ENCODE measurements at regions not wholly inside any gene's neighbourhood (a gene's known extent, or its start where the extent isn't known, plus 50 kb on each side); places are given as distances from the start of the nearest gene placed in this dataset.

DNA sequence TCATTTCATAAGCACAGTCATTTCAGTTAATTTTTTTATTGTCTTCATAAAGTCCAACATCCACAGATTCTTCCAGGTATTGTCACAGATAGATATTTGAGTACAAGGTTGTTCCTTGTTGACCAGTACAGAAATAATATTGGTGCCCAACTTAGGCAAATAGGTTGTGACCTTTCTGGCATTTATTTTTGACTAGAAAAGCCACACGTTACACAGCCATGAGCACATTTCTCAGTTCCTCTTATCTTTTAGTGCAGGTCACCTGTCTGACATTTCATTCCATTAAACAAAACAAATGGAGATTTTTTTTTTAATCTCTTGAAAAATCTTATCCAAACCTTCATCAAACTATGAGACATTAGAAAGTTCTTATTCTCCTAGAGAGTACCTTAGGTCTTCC, 428.8 kb downstream of the ZNF521 start:
- Histone ChIP-seq H3K36me3 (no peaks in the 10 kb centered on the region), H3K27me3 (replicated peaks; ENCODE audit: insufficient read depth) (no peaks in the 10 kb centered on the region), H3K27ac (no peak overlapping the region), H3K4me1 (ENCODE audit: control insufficient read depth in 1 of 2, low read depth in 2 of 2) (no peaks in the 10 kb centered on the region), H3K4me3 (no peak overlapping the region), H3K9me3 (no peaks in the 10 kb centered on the region)
- DNase-seq (ENCODE audit: low spot score) (no peak), ATAC-seq (ENCODE audit: insufficient number of reproducible peaks, low FRiP score, low read depth) (no peak)
- TF ChIP-seq, protein P1, sequence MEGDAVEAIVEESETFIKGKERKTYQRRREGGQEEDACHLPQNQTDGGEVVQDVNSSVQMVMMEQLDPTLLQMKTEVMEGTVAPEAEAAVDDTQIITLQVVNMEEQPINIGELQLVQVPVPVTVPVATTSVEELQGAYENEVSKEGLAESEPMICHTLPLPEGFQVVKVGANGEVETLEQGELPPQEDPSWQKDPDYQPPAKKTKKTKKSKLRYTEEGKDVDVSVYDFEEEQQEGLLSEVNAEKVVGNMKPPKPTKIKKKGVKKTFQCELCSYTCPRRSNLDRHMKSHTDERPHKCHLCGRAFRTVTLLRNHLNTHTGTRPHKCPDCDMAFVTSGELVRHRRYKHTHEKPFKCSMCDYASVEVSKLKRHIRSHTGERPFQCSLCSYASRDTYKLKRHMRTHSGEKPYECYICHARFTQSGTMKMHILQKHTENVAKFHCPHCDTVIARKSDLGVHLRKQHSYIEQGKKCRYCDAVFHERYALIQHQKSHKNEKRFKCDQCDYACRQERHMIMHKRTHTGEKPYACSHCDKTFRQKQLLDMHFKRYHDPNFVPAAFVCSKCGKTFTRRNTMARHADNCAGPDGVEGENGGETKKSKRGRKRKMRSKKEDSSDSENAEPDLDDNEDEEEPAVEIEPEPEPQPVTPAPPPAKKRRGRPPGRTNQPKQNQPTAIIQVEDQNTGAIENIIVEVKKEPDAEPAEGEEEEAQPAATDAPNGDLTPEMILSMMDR (IDR thresholded peaks at IDR 0.05), result no peak

DNA sequence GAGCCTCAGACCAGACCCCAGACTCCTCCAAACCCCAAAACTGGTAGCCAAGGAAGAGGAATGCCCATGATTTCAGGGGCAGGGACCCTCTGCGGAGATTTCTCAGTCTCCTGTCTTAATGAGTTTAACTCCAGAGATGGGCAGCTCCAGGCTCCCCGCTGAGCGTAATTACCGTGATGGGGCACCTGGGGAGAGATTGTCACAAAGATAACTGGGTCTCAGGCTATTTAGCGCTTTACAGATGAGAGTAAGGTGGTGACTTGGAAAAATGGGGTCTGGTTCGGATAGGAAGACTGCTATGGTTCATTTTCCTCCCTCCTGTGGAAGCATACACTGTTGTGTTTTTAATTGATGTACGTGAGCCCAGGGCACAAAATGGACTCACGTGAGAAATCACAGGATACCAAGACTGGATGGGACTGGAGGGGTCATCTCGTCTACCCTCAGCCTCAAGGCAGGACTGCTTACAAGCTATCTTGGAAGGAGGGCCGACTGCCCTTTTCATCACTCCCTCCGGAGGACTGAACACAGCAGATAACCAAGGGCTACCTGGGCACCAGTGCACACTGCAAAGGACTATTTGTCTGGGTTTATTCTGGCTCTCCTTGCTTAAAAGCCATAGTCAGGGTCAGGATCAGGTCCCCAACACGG, 427.8 kb downstream of the ZNF521 start:
- Histone ChIP-seq H3K36me3 (no peaks in the 10 kb centered on the region), H3K9me3 (no peaks in the 10 kb centered on the region), H3K4me1 (ENCODE audit: control insufficient read depth in 1 of 2, low read depth in 2 of 2) (no peaks in the 10 kb centered on the region), H3K27ac (no peak overlapping the region), H3K4me3 (no peak overlapping the region), H3K27me3 (replicated peaks; ENCODE audit: insufficient read depth) (no peaks in the 10 kb centered on the region)
- no peak for ATAC-seq (ENCODE audit: insufficient number of reproducible peaks, low FRiP score, low read depth)
- no peak for DNase-seq (ENCODE audit: low spot score)
- TF ChIP-seq, protein P1 (IDR thresholded peaks at IDR 0.05), result no peak

DNA sequence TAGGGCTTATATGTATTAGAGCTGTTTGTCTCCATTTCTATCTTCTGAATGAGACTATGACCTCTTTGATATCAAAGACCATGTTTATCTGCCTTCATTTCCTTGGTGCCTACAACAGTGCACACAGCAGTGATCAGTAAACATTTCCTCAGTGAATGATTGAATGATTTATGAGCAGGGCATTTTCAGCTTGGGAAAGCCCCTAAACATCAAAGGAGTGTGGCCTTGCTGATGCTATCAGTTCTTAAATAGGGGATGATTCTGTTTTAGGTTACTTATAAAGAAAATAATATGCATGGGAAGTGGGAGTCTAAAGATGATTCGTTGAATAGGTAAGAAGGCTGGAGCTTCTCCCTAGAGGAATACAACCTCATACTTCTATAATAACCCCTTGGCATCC, 425.3 kb downstream of the ZNF521 start:
- Histone ChIP-seq H3K4me1 (ENCODE audit: control insufficient read depth in 1 of 2, low read depth in 2 of 2) (no peaks in the 10 kb centered on the region), H3K27me3 (replicated peaks; ENCODE audit: insufficient read depth) (no peaks in the 10 kb centered on the region), H3K4me3 (no peak overlapping the region), H3K27ac (no peak overlapping the region), H3K9me3 (no peaks in the 10 kb centered on the region), H3K36me3 (no peaks in the 10 kb centered on the region)
- TF ChIP-seq, protein P1 (IDR thresholded peaks at IDR 0.05), result no peak
- DNase-seq (ENCODE audit: low spot score) (no peak), ATAC-seq (ENCODE audit: insufficient number of reproducible peaks, low FRiP score, low read depth) (no peak)

DNA sequence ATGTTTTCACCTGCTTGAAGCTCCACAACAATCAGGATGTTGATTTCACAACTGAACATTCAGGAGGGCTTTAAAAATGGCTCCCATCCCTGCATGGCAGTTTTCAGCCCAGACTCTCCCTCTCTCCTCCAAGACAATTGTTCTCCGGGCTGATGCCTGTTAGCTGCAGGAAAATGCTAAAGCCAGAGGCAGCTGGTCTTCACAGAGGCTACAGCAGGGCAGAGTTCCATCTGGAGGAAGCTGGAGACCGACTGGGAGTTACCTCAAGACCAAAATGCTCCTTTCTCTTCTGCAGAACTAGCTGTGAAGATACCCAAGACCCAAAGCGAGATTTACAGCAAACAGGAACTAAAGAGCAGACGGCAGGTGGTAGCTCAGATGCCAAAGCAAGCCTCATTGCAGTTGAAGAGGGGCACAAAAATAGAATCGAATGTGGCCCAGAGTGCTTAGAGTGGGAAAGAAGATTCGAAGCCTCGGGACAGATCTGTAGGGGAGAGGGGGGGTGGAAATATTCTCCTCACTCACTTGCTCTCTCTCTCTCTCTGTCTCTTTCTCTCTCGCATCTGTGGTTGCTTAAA, 423.6 kb downstream of the ZNF521 start:
- ATAC-seq (ENCODE audit: insufficient number of reproducible peaks, low FRiP score, low read depth), result no peak

DNA sequence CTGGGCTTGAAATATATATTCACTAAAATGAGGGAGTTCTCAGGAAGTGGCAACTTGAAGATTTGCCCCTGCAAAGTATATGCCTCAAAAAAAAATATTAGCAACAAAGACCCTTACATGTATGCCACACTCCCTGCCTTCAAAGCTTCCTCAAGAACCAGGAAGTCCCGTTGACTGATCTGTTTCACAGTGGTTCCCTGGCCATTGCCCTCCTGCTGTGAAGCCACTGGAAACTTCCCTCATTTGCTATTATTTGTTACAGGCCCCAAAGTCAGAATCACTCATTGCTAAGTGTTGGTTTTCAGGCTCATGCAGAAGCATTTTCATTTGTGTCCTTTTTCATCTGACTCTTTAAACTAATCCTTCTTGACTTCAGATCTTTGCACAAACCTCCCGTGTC, 421.5 kb downstream of the ZNF521 start:
- ATAC-seq (ENCODE audit: insufficient number of reproducible peaks, low FRiP score, low read depth) (no peak), DNase-seq (ENCODE audit: low spot score) (no peak)
- H3K36me3 ChIP-seq, result no peaks in the 10 kb centered on the region
- no peak overlapping the region for H3K4me3 ChIP-seq
- no peaks in the 10 kb centered on the region for H3K27me3 ChIP-seq (replicated peaks; ENCODE audit: insufficient read depth)
- no peaks in the 10 kb centered on the region for H3K4me1 ChIP-seq (ENCODE audit: control insufficient read depth in 1 of 2, low read depth in 2 of 2)
- TF ChIP-seq, protein P1 (IDR thresholded peaks at IDR 0.05), result no peak
- no peak overlapping the region for H3K27ac ChIP-seq
- H3K9me3 ChIP-seq, result no peaks in the 10 kb centered on the region

More for the DNA sequence above, 423.6 kb downstream of the ZNF521 start:
- DNase-seq (ENCODE audit: low spot score), result no peak
- no peak overlapping the region for H3K4me3 ChIP-seq
- no peak overlapping the region for H3K27ac ChIP-seq
- no peaks in the 10 kb centered on the region for H3K4me1 ChIP-seq (ENCODE audit: control insufficient read depth in 1 of 2, low read depth in 2 of 2)
- H3K27me3 ChIP-seq (replicated peaks; ENCODE audit: insufficient read depth), result no peaks in the 10 kb centered on the region
- no peaks in the 10 kb centered on the region for H3K36me3 ChIP-seq
- H3K9me3 ChIP-seq, result no peaks in the 10 kb centered on the region
- TF ChIP-seq, protein P1 (IDR thresholded peaks at IDR 0.05), result no peak

All from thoracic aorta (tissue), 2 donors.